Tibial nerve (tissue), 4 donors: ENCODE measurements at regions not wholly inside any gene's neighbourhood (a gene's known extent, or its start where the extent isn't known, plus 50 kb on each side); places are given as distances from the start of the nearest gene placed in this dataset.
"Not testable (repeated sequence)": the region's sequence is repeated elsewhere in the genome, so short reads cannot be mapped to it uniquely, and the experiment has no call there.

ENCODE experiments used
- DNase-seq, 2 donors: peaks; one replicate each; pipeline ENCODE4 v3.0.0-alpha.2; 2019; ENCODE audit warnings: low spot score in 2 of 2
- H3K27ac ChIP-seq, 4 donors: fragments of 200-600 bp; sonication (generic) in 3 of 4; one replicate each; pipeline ENCODE4 v1.5.1; 2017 to 2019; ENCODE audit warnings: mild to moderate bottlenecking in 1 of 4
- H3K27me3 ChIP-seq, 2 donors: fragments of 200-600 bp; sonication (generic) in 1 of 2; one replicate each; pipeline versions ENCODE4 v1.5.1 to v1.6.0; 2017 to 2019
- H3K36me3 ChIP-seq, 3 donors: fragments of 200-600 bp; sonication (generic); one replicate each; pipeline ENCODE4 v1.5.1; 2018 to 2019
- H3K4me1 ChIP-seq, 4 donors: fragments of 200-600 bp; sonication (generic) in 3 of 4; one replicate each; pipeline ENCODE4 v1.5.1; 2017 to 2019
- H3K4me3 ChIP-seq, 4 donors: fragments of 200-600 bp; sonication (generic) in 3 of 4; one replicate each; pipeline ENCODE4 v1.5.1; 2017 to 2019; ENCODE audit warnings: mild to moderate bottlenecking in 1 of 4, moderate library complexity in 1 of 4
- H3K9me3 ChIP-seq, 4 donors: fragments of 200-600 bp; sonication (generic) in 3 of 4; one replicate each; pipeline ENCODE4 v1.5.1; 2017 to 2019
- EP300 ChIP-seq, 2 donors: sonication (generic); formaldehyde crosslinking; IDR thresholded peaks; one replicate each; pipeline ENCODE4 v1.6.1; 2017; ENCODE audit warnings: antibody characterized with exemption in 2 of 2, mild to moderate bottlenecking in 1 of 2
- POLR2A ChIP-seq, 2 donors: fragments of 450-650 bp; IDR thresholded peaks; one replicate each; pipeline ENCODE4 v1.6.1; 2017; ENCODE audit warnings: antibody characterized with exemption in 2 of 2, mild to moderate bottlenecking in 2 of 2, moderate library complexity in 2 of 2
- WGBS, 2 donors: methylation state at CpG; one replicate each; pipeline ENCODE4 v1.1.5; 2018; 5-methylcytosine and 5-hydroxymethylcytosine counted together
- TF ChIP-seq, protein P1 (sequence below), 5 experiments: fragments of 200-600 bp in 3 of 5; fragments of 450-650 bp in 2 of 5; sonication (generic) in 3 of 5; IDR thresholded peaks; one replicate each; pipeline ENCODE4 v1.5.1; 2016 to 2019; ENCODE audit warnings: antibody characterized with exemption in 5 of 5, mild to moderate bottlenecking in 3 of 5, moderate library complexity in 2 of 5

DNA sequence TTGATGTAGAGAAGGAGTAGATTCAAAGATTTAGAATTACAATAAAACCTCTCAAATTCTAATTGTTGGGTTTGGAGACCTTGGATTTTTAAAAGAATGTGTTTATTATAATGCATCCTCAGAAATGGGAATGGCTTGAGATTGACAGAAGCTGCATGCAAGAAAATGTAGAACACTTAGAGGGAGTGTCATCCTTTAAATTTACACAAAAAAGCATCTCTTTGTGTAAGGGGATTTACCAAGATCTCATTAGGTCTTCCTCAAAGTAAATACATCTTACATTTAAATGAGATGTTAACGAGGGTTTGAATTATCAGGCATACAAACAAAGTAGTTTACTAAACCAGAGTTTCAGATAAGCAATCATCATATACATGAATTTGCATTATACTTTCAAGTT lies 615.0 kb downstream of the FAM133A start:
- no peaks in the 10 kb centered on the region for H3K36me3 ChIP-seq
- H3K4me1 ChIP-seq: no peaks in the 10 kb centered on the region
- no peak overlapping the region for H3K4me3 ChIP-seq
- H3K9me3 ChIP-seq: no peaks in the 10 kb centered on the region
- H3K27me3 ChIP-seq: no peaks in the 10 kb centered on the region
- no peak for DNase-seq
- 23 to 52% methylated on average over 1 of the region's 1 CpG for WGBS, 2 donors
- no peak overlapping the region for H3K27ac ChIP-seq
- TF ChIP-seq POLR2A (IDR thresholded peaks at IDR 0.05) (no peak), EP300 (IDR thresholded peaks at IDR 0.05) (no peak)
- TF ChIP-seq, protein P1, sequence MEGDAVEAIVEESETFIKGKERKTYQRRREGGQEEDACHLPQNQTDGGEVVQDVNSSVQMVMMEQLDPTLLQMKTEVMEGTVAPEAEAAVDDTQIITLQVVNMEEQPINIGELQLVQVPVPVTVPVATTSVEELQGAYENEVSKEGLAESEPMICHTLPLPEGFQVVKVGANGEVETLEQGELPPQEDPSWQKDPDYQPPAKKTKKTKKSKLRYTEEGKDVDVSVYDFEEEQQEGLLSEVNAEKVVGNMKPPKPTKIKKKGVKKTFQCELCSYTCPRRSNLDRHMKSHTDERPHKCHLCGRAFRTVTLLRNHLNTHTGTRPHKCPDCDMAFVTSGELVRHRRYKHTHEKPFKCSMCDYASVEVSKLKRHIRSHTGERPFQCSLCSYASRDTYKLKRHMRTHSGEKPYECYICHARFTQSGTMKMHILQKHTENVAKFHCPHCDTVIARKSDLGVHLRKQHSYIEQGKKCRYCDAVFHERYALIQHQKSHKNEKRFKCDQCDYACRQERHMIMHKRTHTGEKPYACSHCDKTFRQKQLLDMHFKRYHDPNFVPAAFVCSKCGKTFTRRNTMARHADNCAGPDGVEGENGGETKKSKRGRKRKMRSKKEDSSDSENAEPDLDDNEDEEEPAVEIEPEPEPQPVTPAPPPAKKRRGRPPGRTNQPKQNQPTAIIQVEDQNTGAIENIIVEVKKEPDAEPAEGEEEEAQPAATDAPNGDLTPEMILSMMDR (IDR thresholded peaks at IDR 0.05): no peak

DNA sequence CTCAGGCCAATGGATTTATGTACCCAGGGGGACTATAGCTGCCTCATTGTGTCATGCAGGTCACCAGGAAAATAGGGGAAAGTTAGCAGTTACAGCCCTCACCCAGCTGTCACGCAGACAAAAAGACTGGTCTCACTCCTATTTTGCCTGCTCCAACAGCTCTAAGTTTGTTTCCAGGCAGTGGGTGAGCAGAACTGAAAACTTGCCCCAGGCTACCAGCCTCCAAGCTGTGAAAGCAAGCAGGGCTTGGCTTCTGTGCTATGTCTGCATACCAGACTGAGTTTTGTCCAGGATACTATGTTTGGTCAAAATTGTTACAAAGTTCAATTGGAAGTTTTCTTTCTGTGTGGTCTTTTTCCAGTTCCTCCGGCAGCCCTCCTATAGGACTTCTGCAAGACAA lies 628.4 kb downstream of the FAM133A start:
- no peak overlapping the region for H3K27ac ChIP-seq
- H3K4me3 ChIP-seq: no peak overlapping the region
- whole genome bisulfite sequencing, 2 donors: 54 to 69% methylated on average over 1 to 2 of the region's 2 CpGs
- H3K27me3 ChIP-seq: no peaks in the 10 kb centered on the region
- no peak for DNase-seq
- TF ChIP-seq, protein P1 (IDR thresholded peaks at IDR 0.05): no peak
- TF ChIP-seq POLR2A (IDR thresholded peaks at IDR 0.05) (no peak), EP300 (IDR thresholded peaks at IDR 0.05) (no peak)
- H3K9me3 ChIP-seq: no peaks in the 10 kb centered on the region
- no peaks in the 10 kb centered on the region for H3K36me3 ChIP-seq
- H3K4me1 ChIP-seq: no peaks in the 10 kb centered on the region

DNA sequence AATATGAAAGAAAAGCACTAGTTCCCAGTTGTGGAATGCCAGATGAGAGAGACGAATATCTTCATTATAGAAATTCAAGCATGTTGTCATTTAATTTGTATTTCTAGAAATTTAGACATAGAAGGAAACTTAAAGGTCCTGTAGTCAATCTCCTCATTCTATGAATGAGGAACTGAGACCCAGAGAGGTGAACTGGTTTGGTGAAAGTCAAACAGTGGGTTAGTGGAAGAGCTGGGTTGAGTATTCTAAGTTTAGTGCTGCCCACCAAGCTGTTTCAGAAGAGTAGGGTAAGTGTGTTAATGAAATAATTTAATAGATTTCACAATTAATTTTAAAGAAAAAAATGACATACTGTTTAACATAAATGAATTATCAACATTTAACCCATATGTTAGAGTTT lies 655.2 kb downstream of the FAM133A start:
- H3K36me3 ChIP-seq: no peaks in the 10 kb centered on the region
- no peak overlapping the region for H3K27ac ChIP-seq
- no peaks in the 10 kb centered on the region for H3K9me3 ChIP-seq
- H3K4me1 ChIP-seq: no peaks in the 10 kb centered on the region
- DNase-seq: no peak
- H3K4me3 ChIP-seq: no peak overlapping the region
- 76 to 80% methylated on average over 1 of the region's 1 CpG for WGBS, 2 donors
- no peaks in the 10 kb centered on the region for H3K27me3 ChIP-seq
- TF ChIP-seq EP300 (IDR thresholded peaks at IDR 0.05): no peak
- TF ChIP-seq, protein P1 (IDR thresholded peaks at IDR 0.05): no peak
- TF ChIP-seq POLR2A (IDR thresholded peaks at IDR 0.05): no peak

DNA sequence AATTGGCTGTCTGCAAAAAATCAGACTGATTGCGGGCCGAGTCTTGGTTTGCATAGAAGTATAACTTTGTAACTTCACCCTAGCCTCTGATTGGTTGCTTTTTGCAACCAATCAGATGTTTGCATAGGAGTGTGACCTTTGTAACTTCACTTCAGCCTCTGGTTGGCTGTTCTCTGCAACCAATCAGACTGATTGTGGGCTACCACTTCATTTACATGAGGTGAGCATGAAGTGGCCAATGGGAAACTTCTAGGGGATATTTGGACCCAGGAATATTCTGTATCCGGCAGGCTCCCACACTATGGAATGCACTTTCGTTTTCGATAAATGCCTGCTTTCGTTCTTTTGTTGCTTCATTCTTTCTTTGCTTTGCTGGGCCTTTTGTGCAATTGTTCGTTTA lies 667.7 kb downstream of the FAM133A start:
- not testable (repeated sequence) for H3K4me1 ChIP-seq, H3K36me3 ChIP-seq, H3K27me3 ChIP-seq, DNase-seq, H3K4me3 ChIP-seq, H3K9me3 ChIP-seq, H3K27ac ChIP-seq
- WGBS, 2 donors: 86 to 87% methylated on average over 7 of the region's 7 CpGs

DNA sequence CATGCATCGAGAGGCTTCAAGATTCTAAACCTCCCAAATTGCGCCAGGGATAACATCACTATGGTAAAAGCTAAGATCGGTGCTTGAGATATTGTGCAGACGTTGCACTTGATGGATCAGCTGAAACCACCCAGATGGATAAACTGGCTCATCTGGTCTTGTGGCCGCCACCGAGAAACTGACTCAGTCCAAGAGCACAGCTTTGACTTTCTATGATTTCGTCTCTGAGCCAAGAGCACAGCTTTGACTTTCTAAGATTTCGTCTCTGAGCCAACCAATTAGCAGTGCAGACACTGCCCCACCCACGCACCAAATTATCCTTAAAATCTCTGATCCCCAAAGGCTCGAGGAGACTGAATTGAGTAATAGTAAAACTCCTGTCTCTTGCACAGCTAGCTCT lies 687.2 kb downstream of the FAM133A start:
- Histone ChIP-seq H3K36me3 (no peaks in the 10 kb centered on the region), H3K9me3 (no peaks in the 10 kb centered on the region), H3K27ac (no peak overlapping the region), H3K4me3 (no peak overlapping the region), H3K27me3 (no peaks in the 10 kb centered on the region), H3K4me1 (no peaks in the 10 kb centered on the region)
- 71 to 86% methylated on average over 5 to 10 of the region's 10 CpGs for WGBS, 2 donors
- TF ChIP-seq POLR2A (IDR thresholded peaks at IDR 0.05): no peak
- no peak for TF ChIP-seq EP300 (IDR thresholded peaks at IDR 0.05)
- TF ChIP-seq, protein P1 (IDR thresholded peaks at IDR 0.05): no peak
- no peak for DNase-seq

DNA sequence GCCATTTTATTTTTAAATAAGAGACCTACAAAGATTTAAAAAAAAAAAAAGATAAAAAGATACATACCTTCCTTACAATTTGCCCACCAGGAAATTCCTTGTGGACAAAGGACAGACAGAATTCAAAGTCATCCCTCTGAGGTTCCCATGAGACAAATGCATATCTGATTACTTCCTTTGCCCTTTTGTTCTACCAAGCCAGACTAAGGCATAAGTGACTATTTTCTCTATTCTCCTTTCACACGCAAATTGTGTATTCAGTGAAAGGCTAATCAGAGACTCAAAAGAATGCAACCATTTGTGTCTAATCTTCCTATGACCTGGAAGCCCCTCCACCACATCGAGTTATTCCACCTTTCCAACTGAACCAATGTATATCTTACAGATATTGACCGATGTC lies 691.7 kb downstream of the FAM133A start:
- no peak for TF ChIP-seq POLR2A (IDR thresholded peaks at IDR 0.05)
- no peak for TF ChIP-seq EP300 (IDR thresholded peaks at IDR 0.05)
- TF ChIP-seq, protein P1 (IDR thresholded peaks at IDR 0.05): no peak
- WGBS, 2 donors: 74 to 84% methylated on average over 3 of the region's 3 CpGs
- H3K4me1 ChIP-seq: no peaks in the 10 kb centered on the region
- peaks cover 0 to 4% of the 10 kb centered on the region in 2 donors for H3K27me3 ChIP-seq
- H3K27ac ChIP-seq: no peak overlapping the region
- H3K4me3 ChIP-seq: no peak overlapping the region
- no peak for DNase-seq
- no peaks in the 10 kb centered on the region for H3K36me3 ChIP-seq
- no peaks in the 10 kb centered on the region for H3K9me3 ChIP-seq
